RWPE2 (cell line): ENCODE measurements at regions not wholly inside any gene's neighbourhood (a gene's known extent, or its start where the extent isn't known, plus 50 kb on each side); places are given as distances from the start of the nearest gene placed in this dataset.

Experiments used
- ATAC-seq: fragments of 200-7000 bp; cut with Tn5 transposase; 3 replicates; pipeline ENCODE4 v1.9.1; 2021; ENCODE audit warnings: low read depth
- DNase-seq: peaks from one replicate; pipeline ENCODE4 v3.0.0-alpha.2; 2020; ENCODE audit warnings: low spot score
- H3K27ac ChIP-seq: fragments of 450-650 bp; 2 replicates; pipeline ENCODE4 v1.5.1; 2017; ENCODE audit warnings: mild to moderate bottlenecking; ENCODE audit not compliant: poor library complexity, severe bottlenecking
- H3K27me3 ChIP-seq: fragments of 250-450 bp; sonication (Bioruptor Pico); 2 replicates; pipeline ENCODE4 v1.5.1; 2021; ENCODE audit warnings: mild to moderate bottlenecking, moderate library complexity; ENCODE audit not compliant: insufficient read depth, poor library complexity, severe bottlenecking
- H3K36me3 ChIP-seq: fragments of 250-450 bp; sonication (Bioruptor Pico); 2 replicates; pipeline ENCODE4 v1.5.1; 2020; ENCODE audit warnings: low read depth, mild to moderate bottlenecking, moderate library complexity
- H3K4me1 ChIP-seq: fragments of 250-450 bp; sonication (Bioruptor Pico); 2 replicates; pipeline ENCODE4 v1.5.1; 2021; ENCODE audit warnings: mild to moderate bottlenecking, moderate library complexity; ENCODE audit not compliant: insufficient read depth, poor library complexity, severe bottlenecking
- H3K4me3 ChIP-seq: fragments of 250-450 bp; sonication (Bioruptor Pico); 2 replicates; pipeline ENCODE4 v1.5.1; 2021; ENCODE audit warnings: mild to moderate bottlenecking, moderate library complexity; ENCODE audit not compliant: severe bottlenecking
- H3K9me3 ChIP-seq: fragments of 250-450 bp; sonication (Bioruptor Pico); 2 replicates; pipeline ENCODE4 v1.5.1; 2021; ENCODE audit warnings: mild to moderate bottlenecking, moderate library complexity; ENCODE audit not compliant: severe bottlenecking
- CTCF ChIP-seq: fragments of 450-650 bp; IDR thresholded peaks from one replicate; pipeline ENCODE4 v1.5.1; 2017; ENCODE audit warnings: mild to moderate bottlenecking, moderate library complexity; ENCODE audit not compliant: poor library complexity, severe bottlenecking

- Histone ChIP-seq H3K4me3 (no peak overlapping the region), H3K27me3 (peaks cover 4% of the 10 kb centered on the region), H3K4me1 (no peaks in the 10 kb centered on the region), H3K36me3 (no peaks in the 10 kb centered on the region), H3K9me3 (no peaks in the 10 kb centered on the region), H3K27ac (no peak overlapping the region)
- no peak for DNase-seq
- ATAC-seq = no peak
- no peak for TF ChIP-seq CTCF
Measured at GRCh38 chr2:242022550-242023290, 153.2 kb downstream of the RTP5 start.

- Histone ChIP-seq H3K36me3 (no peaks in the 10 kb centered on the region), H3K4me3 (no peak overlapping the region), H3K27ac (no peak overlapping the region), H3K27me3 (peaks cover 4% of the 10 kb centered on the region), H3K9me3 (no peaks in the 10 kb centered on the region), H3K4me1 (no peaks in the 10 kb centered on the region)
- ATAC-seq = no peak
- DNase-seq = peak; percentile 29
- TF ChIP-seq CTCF = no peak
Measured at GRCh38 chr2:242024751-242025355, 155.3 kb downstream of the RTP5 start.

GRCh38 chr2:242027676-242028450 lies 158.3 kb downstream of the RTP5 start:
- Histone ChIP-seq H3K9me3 (no peaks in the 10 kb centered on the region), H3K27ac (no peak overlapping the region), H3K4me3 (no peak overlapping the region), H3K27me3 (peaks cover 12% of the 10 kb centered on the region), H3K36me3 (no peaks in the 10 kb centered on the region), H3K4me1 (no peaks in the 10 kb centered on the region)
- TF ChIP-seq CTCF = no peak
- DNase-seq (no peak), ATAC-seq (no peak)

DNA sequence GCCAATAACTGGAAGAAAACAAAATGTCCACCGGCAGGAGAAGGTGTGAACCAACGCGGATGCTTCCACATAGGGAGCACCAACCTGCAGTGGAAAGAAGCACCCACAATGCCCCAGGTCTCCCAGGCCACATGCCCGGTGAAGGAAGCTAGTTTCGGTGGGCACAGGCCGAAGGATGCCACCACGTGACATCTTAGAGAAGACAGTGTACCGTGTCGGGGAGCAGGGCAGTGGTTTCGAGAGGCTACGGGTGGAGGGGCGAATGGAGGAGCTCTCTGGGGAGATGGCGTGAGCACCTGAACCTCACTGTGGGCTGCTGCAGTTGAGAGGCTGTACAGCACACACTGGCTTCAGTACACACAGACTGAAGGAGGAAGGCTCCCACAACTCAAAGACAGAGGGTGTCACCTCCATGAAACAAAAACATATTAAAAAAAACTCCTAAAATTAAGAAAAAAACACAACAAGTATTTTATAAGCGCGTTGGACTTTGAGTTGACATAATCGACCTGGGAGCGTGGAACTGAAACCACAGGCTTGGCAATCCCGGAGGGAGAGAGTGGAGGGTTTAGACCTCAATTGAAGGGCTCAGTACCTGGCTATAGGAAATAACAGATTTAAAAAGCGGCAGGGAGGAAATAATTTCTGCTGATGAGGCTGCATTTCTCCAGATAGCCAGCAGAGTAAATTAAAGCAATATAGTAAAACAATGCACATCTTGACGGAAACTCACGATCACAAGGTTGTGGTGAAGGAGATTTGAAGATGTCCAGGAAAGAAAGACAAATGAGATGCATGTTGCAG lies 160.1 kb downstream of the RTP5 start:
- no peak for TF ChIP-seq CTCF
- Histone ChIP-seq H3K36me3 (no peaks in the 10 kb centered on the region), H3K9me3 (no peaks in the 10 kb centered on the region), H3K4me3 (no peak overlapping the region), H3K27ac (no peak overlapping the region), H3K27me3 (peaks cover 17% of the 10 kb centered on the region), H3K4me1 (no peaks in the 10 kb centered on the region)
- ATAC-seq (no peak), DNase-seq (peak; percentile 34)
